CD4-positive, alpha-beta T cell treated with Interferon alpha-2 for 1 hour (primary cell): ENCODE measurements at regions not wholly inside any gene's neighbourhood (a gene's known extent, or its start where the extent isn't known, plus 50 kb on each side); places are given as distances from the start of the nearest gene placed in this dataset.

Experiments used
- DNase-seq, 2 donors: peaks; one replicate each; pipeline ENCODE4 v3.0.0-alpha.2; 2020 to 2022

GRCh38 chr2:100766256-100766655 lies 53.7 kb upstream of the NPAS2 start:
- DNase-seq, result no peak

DNA sequence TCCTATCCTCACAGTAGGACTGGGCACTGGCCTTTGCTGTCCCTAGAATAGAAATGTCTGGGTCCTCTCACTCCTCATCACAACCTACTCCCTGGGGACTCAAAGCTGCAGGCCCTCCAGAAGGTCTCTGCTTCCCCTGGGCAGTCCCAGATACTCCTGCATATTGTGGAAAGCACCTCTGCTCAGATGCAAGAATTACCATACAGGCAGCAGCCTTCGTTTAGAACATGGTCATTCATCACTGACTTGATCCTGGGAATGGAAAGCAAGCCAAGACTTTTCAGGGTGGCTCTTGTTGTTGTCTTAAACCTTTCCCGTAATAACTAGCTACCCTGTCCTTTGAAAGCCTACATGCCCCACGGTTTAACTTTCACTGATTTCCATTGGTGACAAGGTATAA lies 53.1 kb upstream of the NPAS2 start:
- no peak for DNase-seq

DNA sequence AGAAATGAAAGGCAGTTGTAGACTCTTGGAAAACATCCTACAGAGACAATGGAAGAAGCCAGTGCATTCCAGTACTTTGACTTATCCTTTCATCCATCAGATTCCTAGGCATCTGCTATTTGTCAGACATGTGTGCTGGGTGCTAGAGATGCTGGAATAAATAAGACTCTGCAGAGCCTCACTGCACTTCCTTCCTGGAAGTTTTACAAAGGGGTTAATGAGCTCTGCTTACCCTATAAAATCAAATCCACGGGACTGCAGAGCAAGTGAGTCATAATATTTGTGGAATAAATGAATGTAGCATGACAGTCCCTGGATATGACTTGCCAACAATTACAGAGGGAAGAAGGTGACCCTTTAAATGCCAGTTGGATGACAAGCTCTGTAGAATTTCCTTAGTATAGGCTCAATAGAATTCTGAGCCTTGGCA lies 52.7 kb upstream of the NPAS2 start:
- no peak for DNase-seq

- DNase-seq, result no peak
Measured at GRCh38 chr2:100767810-100768806, 51.8 kb upstream of the NPAS2 start.
